ENCODE measurements at regions not wholly inside any gene's neighbourhood (a gene's known extent, or its start where the extent isn't known, plus 50 kb on each side); places are given as distances from the start of the nearest gene placed in this dataset.

- TF ChIP-seq SUZ12 (IDR thresholded peaks at IDR 0.05; ENCODE audit: low read depth, low read length) (no peak), RNF219 (CRISPR knock-in tag; IDR thresholded peaks at IDR 0.05) (no peak), ZNF777 (CRISPR knock-in tag; IDR thresholded peaks at IDR 0.05) (no peak), JUNB (CRISPR knock-in tag; IDR thresholded peaks at IDR 0.05; ENCODE audit: borderline replicate concordance) (no peak), ZNF264 (CRISPR knock-in tag; IDR thresholded peaks at IDR 0.05) (no peak)
These were observed 258.1 kb upstream of the IL1RAPL1 start for GRCh38 chrX:28329156-28329555.
